IPS-15b (cell line): ENCODE measurements at regions not wholly inside any gene's neighbourhood (a gene's known extent, or its start where the extent isn't known, plus 50 kb on each side); places are given as distances from the start of the nearest gene placed in this dataset.

Experiments
- H3K27me3 ChIP-seq: one replicate; pipeline ENCODE4 v1.6.1; 2013; ENCODE audit warnings: low read length; ENCODE audit not compliant: control insufficient read depth, insufficient read depth
- H3K36me3 ChIP-seq: one replicate; pipeline ENCODE4 v1.6.1; 2013; ENCODE audit warnings: low read length; ENCODE audit not compliant: control insufficient read depth, insufficient read depth
- H3K4me1 ChIP-seq: one replicate; pipeline ENCODE4 v1.6.1; 2013; ENCODE audit warnings: mild to moderate bottlenecking, low read length; ENCODE audit not compliant: control insufficient read depth, insufficient read depth
- H3K4me3 ChIP-seq: one replicate; pipeline ENCODE4 v1.5.1; 2013; ENCODE audit warnings: low read depth, low read length
- H3K9ac ChIP-seq: one replicate; pipeline ENCODE4 v1.6.1; 2013; ENCODE audit warnings: low read depth, mild to moderate bottlenecking, low read length
- H3K9me3 ChIP-seq: one replicate; pipeline ENCODE4 v1.6.1; 2013; ENCODE audit warnings: mild to moderate bottlenecking, low read length; ENCODE audit not compliant: control insufficient read depth, insufficient read depth

GRCh38 chr2:120429586-120430500 is 83.9 kb downstream of the INHBB start:
- Histone ChIP-seq H3K9me3 (no peaks in the 10 kb centered on the region), H3K27me3 (peaks cover 10% of the 10 kb centered on the region), H3K36me3 (no peaks in the 10 kb centered on the region), H3K4me1 (peaks cover 13% of the 10 kb centered on the region), H3K4me3 (no peak overlapping the region), H3K9ac (no peak overlapping the region)

- no peak overlapping the region for H3K4me3 ChIP-seq
- peaks cover 15% of the 10 kb centered on the region for H3K4me1 ChIP-seq
- H3K9ac ChIP-seq, result no peak overlapping the region
- H3K27me3 ChIP-seq, result peaks cover 13% of the 10 kb centered on the region
- H3K36me3 ChIP-seq, result no peaks in the 10 kb centered on the region
- H3K9me3 ChIP-seq, result no peaks in the 10 kb centered on the region
These were observed 84.5 kb downstream of the INHBB start for GRCh38 chr2:120430501-120430830.

GRCh38 chr2:120430957-120431356 is 85.0 kb downstream of the INHBB start:
- peaks cover 17% of the 10 kb centered on the region for H3K27me3 ChIP-seq
- no peak overlapping the region for H3K4me3 ChIP-seq
- no peaks in the 10 kb centered on the region for H3K9me3 ChIP-seq
- no peak overlapping the region for H3K9ac ChIP-seq
- peaks cover 15% of the 10 kb centered on the region for H3K4me1 ChIP-seq
- no peaks in the 10 kb centered on the region for H3K36me3 ChIP-seq

- H3K27me3 ChIP-seq, result peaks cover 17% of the 10 kb centered on the region
- H3K36me3 ChIP-seq, result no peaks in the 10 kb centered on the region
- H3K4me3 ChIP-seq, result no peak overlapping the region
- no peak overlapping the region for H3K9ac ChIP-seq
- H3K4me1 ChIP-seq, result peaks cover 15% of the 10 kb centered on the region
- H3K9me3 ChIP-seq, result no peaks in the 10 kb centered on the region
These were observed 85.7 kb downstream of the INHBB start for GRCh38 chr2:120431386-120432292.

- peaks cover 21% of the 10 kb centered on the region for H3K27me3 ChIP-seq
- no peaks in the 10 kb centered on the region for H3K36me3 ChIP-seq
- H3K4me1 ChIP-seq, result peaks cover 15% of the 10 kb centered on the region
- no peak overlapping the region for H3K4me3 ChIP-seq
- H3K9me3 ChIP-seq, result no peaks in the 10 kb centered on the region
- no peak overlapping the region for H3K9ac ChIP-seq
These were observed 86.5 kb downstream of the INHBB start for GRCh38 chr2:120432293-120432975.

- peaks cover 15% of the 10 kb centered on the region for H3K4me1 ChIP-seq
- no peak overlapping the region for H3K4me3 ChIP-seq
- H3K9me3 ChIP-seq, result no peaks in the 10 kb centered on the region
- H3K36me3 ChIP-seq, result no peaks in the 10 kb centered on the region
- H3K27me3 ChIP-seq, result peaks cover 21% of the 10 kb centered on the region
- no peak overlapping the region for H3K9ac ChIP-seq
These were observed 87.3 kb downstream of the INHBB start for GRCh38 chr2:120432976-120433815.

- Histone ChIP-seq H3K9ac (no peak overlapping the region), H3K36me3 (no peaks in the 10 kb centered on the region), H3K27me3 (peaks cover 25% of the 10 kb centered on the region), H3K4me1 (peaks cover 15% of the 10 kb centered on the region), H3K9me3 (no peaks in the 10 kb centered on the region), H3K4me3 (no peak overlapping the region)
These were observed 87.9 kb downstream of the INHBB start for GRCh38 chr2:120433816-120434290.

- Histone ChIP-seq H3K4me3 (no peak overlapping the region), H3K9me3 (no peaks in the 10 kb centered on the region), H3K27me3 (peaks cover 33% of the 10 kb centered on the region), H3K9ac (no peak overlapping the region), H3K36me3 (no peaks in the 10 kb centered on the region), H3K4me1 (peaks cover 11% of the 10 kb centered on the region)
These were observed 88.8 kb downstream of the INHBB start for GRCh38 chr2:120434492-120435308.

- Histone ChIP-seq H3K36me3 (no peaks in the 10 kb centered on the region), H3K4me3 (no peak overlapping the region), H3K9me3 (no peaks in the 10 kb centered on the region), H3K9ac (no peak overlapping the region), H3K4me1 (peaks cover 6% of the 10 kb centered on the region), H3K27me3 (peaks cover 45% of the 10 kb centered on the region)
These were observed 89.9 kb downstream of the INHBB start for GRCh38 chr2:120435671-120436459.

GRCh38 chr2:120436460-120436739 is 90.5 kb downstream of the INHBB start:
- H3K4me3 ChIP-seq, result no peak overlapping the region
- H3K9me3 ChIP-seq, result no peaks in the 10 kb centered on the region
- peaks cover 50% of the 10 kb centered on the region for H3K27me3 ChIP-seq
- no peak overlapping the region for H3K9ac ChIP-seq
- no peaks in the 10 kb centered on the region for H3K36me3 ChIP-seq
- peaks cover 6% of the 10 kb centered on the region for H3K4me1 ChIP-seq
